Uterus (tissue), 3 donors: ENCODE measurements at regions not wholly inside any gene's neighbourhood (a gene's known extent, or its start where the extent isn't known, plus 50 kb on each side); places are given as distances from the start of the nearest gene placed in this dataset.

Source experiments
- DNase-seq, 2 donors: peaks; one replicate each; pipeline ENCODE4 v3.0.0-alpha.2; 2019 to 2020
- H3K27ac ChIP-seq, 2 donors: fragments of 200-600 bp; sonication (generic); 1 replicate in 1 of 2; 2 replicates in 1 of 2; pipeline ENCODE4 v1.5.1; 2016 to 2018
- H3K27me3 ChIP-seq, 2 donors: fragments of 200-600 bp; sonication (generic); one replicate each; pipeline ENCODE4 v1.5.1; 2018 to 2019; ENCODE audit warnings: control low read depth in 1 of 2
- H3K36me3 ChIP-seq, 2 donors: fragments of 200-600 bp; sonication (generic); one replicate each; pipeline ENCODE4 v1.5.1; 2019; ENCODE audit warnings: control low read depth in 1 of 2
- H3K4me1 ChIP-seq, 2 donors: fragments of 200-600 bp; sonication (generic); one replicate each; pipeline ENCODE4 v1.5.1; 2018 to 2019; ENCODE audit warnings: control low read depth in 1 of 2
- H3K4me3 ChIP-seq, 2 donors: fragments of 200-600 bp; sonication (generic); 1 replicate in 1 of 2; 2 replicates in 1 of 2; pipeline ENCODE4 v1.5.1; 2018 to 2019; ENCODE audit warnings: mild to moderate bottlenecking in 1 of 2
- H3K9me3 ChIP-seq, 2 donors: fragments of 200-600 bp; sonication (generic); one replicate each; pipeline ENCODE4 v1.5.1; 2019; ENCODE audit warnings: control low read depth in 1 of 2
- POLR2A ChIP-seq, 2 donors: fragments of 450-650 bp; IDR thresholded peaks; one replicate each; pipeline ENCODE4 v1.6.1; 2016; ENCODE audit warnings: antibody characterized with exemption in 2 of 2, mild to moderate bottlenecking in 1 of 2, moderate library complexity in 1 of 2
- intact Hi-C: fragments of 100-400 bp; cut with DNase I; formaldehyde crosslinking; loops from one replicate; pipeline ENCODE4 v1.15.1; 2023; ENCODE audit warnings: low total_unique reads
- TF ChIP-seq, protein P1 (sequence below), 4 experiments: fragments of 200-600 bp in 2 of 4; fragments of 450-650 bp in 2 of 4; sonication (generic) in 2 of 4; IDR thresholded peaks; one replicate each; pipeline ENCODE4 v1.5.1; 2016 to 2019; ENCODE audit warnings: antibody characterized with exemption in 4 of 4, mild to moderate bottlenecking in 2 of 4, moderate library complexity in 1 of 4
- donor health status: DM: yes; HTN: yes; CAD: no.

DNA sequence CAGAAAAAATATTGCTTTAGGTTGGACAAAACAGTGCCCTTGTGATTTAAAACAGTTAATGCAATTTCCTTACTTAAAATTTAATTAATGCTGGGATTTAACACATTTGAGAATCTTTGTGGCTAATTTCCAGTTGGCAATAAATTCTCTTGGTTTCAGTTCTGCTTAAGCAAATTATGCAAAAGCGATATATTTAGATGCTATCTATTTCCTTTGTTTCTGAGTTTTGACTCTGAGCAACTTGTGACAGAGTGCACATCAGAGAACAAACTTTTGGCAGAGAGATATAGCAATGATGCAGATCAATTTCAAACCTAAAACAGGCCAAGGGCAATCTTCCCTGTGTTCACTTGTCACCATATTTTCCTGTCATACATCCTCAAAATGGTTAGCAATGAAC, 933.6 kb upstream of the ZWINT start:
- H3K36me3 ChIP-seq: no peaks in the 10 kb centered on the region
- TF ChIP-seq, protein P1, sequence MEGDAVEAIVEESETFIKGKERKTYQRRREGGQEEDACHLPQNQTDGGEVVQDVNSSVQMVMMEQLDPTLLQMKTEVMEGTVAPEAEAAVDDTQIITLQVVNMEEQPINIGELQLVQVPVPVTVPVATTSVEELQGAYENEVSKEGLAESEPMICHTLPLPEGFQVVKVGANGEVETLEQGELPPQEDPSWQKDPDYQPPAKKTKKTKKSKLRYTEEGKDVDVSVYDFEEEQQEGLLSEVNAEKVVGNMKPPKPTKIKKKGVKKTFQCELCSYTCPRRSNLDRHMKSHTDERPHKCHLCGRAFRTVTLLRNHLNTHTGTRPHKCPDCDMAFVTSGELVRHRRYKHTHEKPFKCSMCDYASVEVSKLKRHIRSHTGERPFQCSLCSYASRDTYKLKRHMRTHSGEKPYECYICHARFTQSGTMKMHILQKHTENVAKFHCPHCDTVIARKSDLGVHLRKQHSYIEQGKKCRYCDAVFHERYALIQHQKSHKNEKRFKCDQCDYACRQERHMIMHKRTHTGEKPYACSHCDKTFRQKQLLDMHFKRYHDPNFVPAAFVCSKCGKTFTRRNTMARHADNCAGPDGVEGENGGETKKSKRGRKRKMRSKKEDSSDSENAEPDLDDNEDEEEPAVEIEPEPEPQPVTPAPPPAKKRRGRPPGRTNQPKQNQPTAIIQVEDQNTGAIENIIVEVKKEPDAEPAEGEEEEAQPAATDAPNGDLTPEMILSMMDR (IDR thresholded peaks at IDR 0.05): no peak
- no peak for TF ChIP-seq POLR2A (IDR thresholded peaks at IDR 0.05)
- no peaks in the 10 kb centered on the region for H3K9me3 ChIP-seq
- H3K4me1 ChIP-seq: no peaks in the 10 kb centered on the region
- intact Hi-C loops: no loop called here
- H3K27me3 ChIP-seq: peaks cover 0 to 4% of the 10 kb centered on the region in 2 donors
- H3K27ac ChIP-seq: no peak overlapping the region
- DNase-seq: no peak
- no peak overlapping the region for H3K4me3 ChIP-seq

DNA sequence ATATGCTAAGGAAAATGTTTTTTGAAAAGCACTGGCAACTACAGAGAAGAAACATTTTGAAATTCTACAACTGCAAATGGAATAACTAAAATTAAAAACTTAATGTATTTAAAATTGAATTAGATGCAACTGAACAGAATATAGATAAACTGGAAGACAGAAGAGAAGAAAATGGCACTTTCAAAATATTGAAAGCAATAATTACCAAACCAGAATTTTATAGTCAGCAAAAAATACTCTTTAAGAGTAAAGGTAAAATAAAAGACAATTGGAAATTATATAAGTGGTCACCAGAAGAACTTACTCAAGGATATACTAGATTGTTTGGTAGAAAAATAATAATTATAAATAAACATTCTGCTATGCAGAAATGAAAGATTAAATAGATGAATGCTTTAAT, 927.7 kb upstream of the ZWINT start:
- no peaks in the 10 kb centered on the region for H3K9me3 ChIP-seq
- no peak overlapping the region for H3K4me3 ChIP-seq
- intact Hi-C loops: no loop called here
- no peaks in the 10 kb centered on the region for H3K36me3 ChIP-seq
- H3K27ac ChIP-seq: no peak overlapping the region
- TF ChIP-seq, protein P1 (IDR thresholded peaks at IDR 0.05): no peak
- no peak for TF ChIP-seq POLR2A (IDR thresholded peaks at IDR 0.05)
- no peak for DNase-seq
- H3K4me1 ChIP-seq: no peaks in the 10 kb centered on the region
- no peaks in the 10 kb centered on the region for H3K27me3 ChIP-seq

DNA sequence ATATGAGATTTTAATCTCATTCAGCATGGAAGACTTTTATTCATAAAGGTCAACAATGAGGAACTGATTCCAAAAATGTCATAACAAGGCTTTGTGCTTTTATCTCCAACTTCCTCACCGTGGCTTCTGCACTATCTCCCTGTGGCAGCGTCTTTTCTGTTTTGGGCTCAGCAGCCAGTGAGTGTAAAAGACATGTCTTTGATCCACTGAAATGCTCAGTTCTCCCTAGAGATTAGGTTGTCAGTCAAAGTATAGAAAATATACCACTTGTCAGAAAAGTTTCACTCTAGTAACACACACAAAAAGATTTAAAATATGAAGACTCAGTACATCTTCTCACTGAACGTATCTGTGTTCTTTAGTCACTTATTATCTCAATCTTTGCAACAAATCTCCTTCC, 901.8 kb upstream of the ZWINT start:
- Histone ChIP-seq H3K4me1 (no peaks in the 10 kb centered on the region), H3K27ac (no peak overlapping the region), H3K9me3 (no peaks in the 10 kb centered on the region), H3K4me3 (no peak overlapping the region), H3K36me3 (no peaks in the 10 kb centered on the region), H3K27me3 (no peaks in the 10 kb centered on the region)
- no peak for DNase-seq
- TF ChIP-seq, protein P1 (IDR thresholded peaks at IDR 0.05): no peak
- no peak for TF ChIP-seq POLR2A (IDR thresholded peaks at IDR 0.05)
- intact Hi-C loops: no loop called here

DNA sequence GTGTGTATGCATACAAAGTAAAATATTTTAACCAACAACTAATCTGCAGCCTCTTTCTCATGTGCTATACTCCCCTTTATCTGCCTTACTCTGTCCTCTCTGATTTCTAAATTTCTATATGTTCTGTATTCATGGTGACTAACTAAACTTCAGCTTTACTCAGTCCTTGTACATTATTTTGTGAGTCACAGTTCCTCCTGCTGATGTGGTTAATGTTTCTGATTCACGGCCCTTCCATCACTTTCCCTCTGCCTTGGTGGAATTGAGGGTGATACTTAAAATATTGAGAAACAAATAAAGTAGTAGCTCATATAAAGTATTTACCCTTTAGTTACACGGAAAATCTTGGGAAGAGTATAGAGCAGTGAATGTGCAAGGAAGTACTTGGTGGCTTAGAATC, 899.1 kb upstream of the ZWINT start:
- Histone ChIP-seq H3K9me3 (no peaks in the 10 kb centered on the region), H3K4me1 (no peaks in the 10 kb centered on the region), H3K27me3 (no peaks in the 10 kb centered on the region), H3K4me3 (no peak overlapping the region), H3K27ac (no peak overlapping the region), H3K36me3 (no peaks in the 10 kb centered on the region)
- no peak for DNase-seq
- no peak for TF ChIP-seq POLR2A (IDR thresholded peaks at IDR 0.05)
- TF ChIP-seq, protein P1 (IDR thresholded peaks at IDR 0.05): no peak
- intact Hi-C loops: no loop called here

DNA sequence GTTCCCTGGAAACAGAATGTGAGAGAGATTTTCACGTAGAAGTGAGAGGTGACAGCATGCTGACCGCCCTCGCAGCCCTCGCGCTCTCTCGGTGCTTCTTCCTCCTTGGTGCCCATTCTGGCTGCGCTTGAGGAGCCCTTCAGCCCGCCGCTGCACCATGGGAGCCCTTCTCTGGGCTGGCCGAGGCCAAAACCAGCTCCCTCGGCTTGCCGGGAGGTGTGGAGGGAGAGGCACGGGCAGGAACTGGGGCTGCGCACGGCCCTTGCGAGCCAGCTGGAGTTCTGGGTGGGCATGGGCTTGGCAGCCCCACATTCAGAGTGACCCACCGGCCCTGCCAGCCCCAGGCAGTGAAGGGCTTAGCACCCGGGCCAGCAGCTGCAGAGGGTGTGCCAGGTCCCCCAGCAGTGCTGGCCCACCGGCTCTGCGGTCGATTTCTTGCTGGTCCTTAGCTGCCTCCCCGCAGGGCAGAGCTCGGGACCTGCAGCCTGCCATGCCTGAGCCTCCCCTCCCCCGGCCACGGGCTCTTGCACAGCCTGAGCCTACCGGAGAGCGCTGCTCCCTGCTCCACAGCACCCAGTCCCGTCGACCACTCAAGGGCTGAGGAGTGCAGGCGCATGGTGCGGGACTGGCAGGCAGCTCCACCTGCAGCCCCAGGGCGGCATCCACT, 888.7 kb upstream of the ZWINT start:
- no peak for DNase-seq
- Histone ChIP-seq H3K4me1 (no peaks in the 10 kb centered on the region), H3K36me3 (no peaks in the 10 kb centered on the region), H3K4me3 (no peak overlapping the region), H3K9me3 (no peaks in the 10 kb centered on the region), H3K27ac (no peak overlapping the region), H3K27me3 (no peaks in the 10 kb centered on the region)
- intact Hi-C loops: no loop called here
- TF ChIP-seq, protein P1 (IDR thresholded peaks at IDR 0.05): no peak
- no peak for TF ChIP-seq POLR2A (IDR thresholded peaks at IDR 0.05)
